Activated T-helper 17 cell treated with anti-CD3 and anti-CD28 coated beads, Interleukin-2, amount 50 U/mL, for 72 hours (primary cell): ENCODE measurements at regions not wholly inside any gene's neighbourhood (a gene's known extent, or its start where the extent isn't known, plus 50 kb on each side); places are given as distances from the start of the nearest gene placed in this dataset.

Experiments used
- ATAC-seq: fragments of 150-1000 bp; cut with Tn5 transposase; replicated peaks from 2 replicates; pipeline ENCODE4 v1.10.0; 2021; ENCODE audit warnings: mild to moderate bottlenecking, moderate library complexity
- H3K27ac Mint-ChIP-seq: one replicate; pipeline ENCODE4 v1.8.0; 2022; ENCODE audit warnings: mixed read lengths
- H3K27me3 Mint-ChIP-seq: one replicate; pipeline ENCODE4 v1.8.0; 2022; ENCODE audit warnings: mixed read lengths
- H3K36me3 Mint-ChIP-seq: one replicate; pipeline ENCODE4 v1.8.0; 2022; ENCODE audit warnings: low read depth, mild to moderate bottlenecking, mixed read lengths
- H3K4me1 Mint-ChIP-seq: one replicate; pipeline ENCODE4 v1.8.0; 2022; ENCODE audit warnings: mixed read lengths
- H3K4me3 Mint-ChIP-seq: one replicate; pipeline ENCODE4 v1.8.0; 2022; ENCODE audit warnings: mild to moderate bottlenecking, mixed read lengths
- H3K9me3 Mint-ChIP-seq: one replicate; pipeline ENCODE4 v1.8.0; 2022; ENCODE audit warnings: mixed read lengths

GRCh38 chr13:85368686-85369085 is 430.5 kb downstream of the SLITRK6 start:
- H3K4me3 Mint-ChIP-seq, result no peak overlapping the region
- H3K9me3 Mint-ChIP-seq, result no peaks in the 10 kb centered on the region
- ATAC-seq, result no peak
- H3K4me1 Mint-ChIP-seq, result no peaks in the 10 kb centered on the region
- no peaks in the 10 kb centered on the region for H3K27me3 Mint-ChIP-seq
- no peak overlapping the region for H3K27ac Mint-ChIP-seq
- no peaks in the 10 kb centered on the region for H3K36me3 Mint-ChIP-seq

- ATAC-seq, result no peak
- Mint-ChIP-seq H3K27me3 (no peaks in the 10 kb centered on the region), H3K36me3 (no peaks in the 10 kb centered on the region), H3K9me3 (no peaks in the 10 kb centered on the region), H3K27ac (no peak overlapping the region), H3K4me1 (no peaks in the 10 kb centered on the region), H3K4me3 (no peak overlapping the region)
Observed at GRCh38 chr13:85367887-85368286, 431.3 kb downstream of the SLITRK6 start.

GRCh38 chr13:85366759-85367417 is 432.3 kb downstream of the SLITRK6 start:
- H3K9me3 Mint-ChIP-seq, result no peaks in the 10 kb centered on the region

GRCh38 chr13:85363504-85363903 is 435.7 kb downstream of the SLITRK6 start:
- H3K27me3 Mint-ChIP-seq, result no peaks in the 10 kb centered on the region
- no peaks in the 10 kb centered on the region for H3K4me1 Mint-ChIP-seq
- H3K9me3 Mint-ChIP-seq, result no peaks in the 10 kb centered on the region
- H3K36me3 Mint-ChIP-seq, result no peaks in the 10 kb centered on the region
- no peak overlapping the region for H3K4me3 Mint-ChIP-seq
- no peak overlapping the region for H3K27ac Mint-ChIP-seq
- ATAC-seq, result no peak

More at GRCh38 chr13:85366759-85367417, 432.3 kb downstream of the SLITRK6 start:
- ATAC-seq, result no peak
- H3K27me3 Mint-ChIP-seq, result no peaks in the 10 kb centered on the region
- H3K27ac Mint-ChIP-seq, result no peak overlapping the region
- H3K4me3 Mint-ChIP-seq, result no peak overlapping the region
- H3K4me1 Mint-ChIP-seq, result no peaks in the 10 kb centered on the region
- no peaks in the 10 kb centered on the region for H3K36me3 Mint-ChIP-seq

GRCh38 chr13:85362980-85363379 is 436.2 kb downstream of the SLITRK6 start:
- no peaks in the 10 kb centered on the region for H3K27me3 Mint-ChIP-seq
- H3K27ac Mint-ChIP-seq, result no peak overlapping the region
- no peaks in the 10 kb centered on the region for H3K9me3 Mint-ChIP-seq
- no peak overlapping the region for H3K4me3 Mint-ChIP-seq
- H3K4me1 Mint-ChIP-seq, result no peaks in the 10 kb centered on the region
- H3K36me3 Mint-ChIP-seq, result no peaks in the 10 kb centered on the region
- ATAC-seq, result no peak

- H3K27ac Mint-ChIP-seq, result no peak overlapping the region
- no peaks in the 10 kb centered on the region for H3K27me3 Mint-ChIP-seq
- no peak overlapping the region for H3K4me3 Mint-ChIP-seq
- no peaks in the 10 kb centered on the region for H3K36me3 Mint-ChIP-seq
- no peaks in the 10 kb centered on the region for H3K4me1 Mint-ChIP-seq
- no peak for ATAC-seq
- H3K9me3 Mint-ChIP-seq, result peaks cover 3% of the 10 kb centered on the region
Observed at GRCh38 chr13:85347251-85347650, 452.0 kb downstream of the SLITRK6 start.

- no peaks in the 10 kb centered on the region for H3K27me3 Mint-ChIP-seq
- ATAC-seq, result no peak
- H3K4me3 Mint-ChIP-seq, result no peak overlapping the region
- H3K9me3 Mint-ChIP-seq, result peaks cover 3% of the 10 kb centered on the region
- H3K27ac Mint-ChIP-seq, result no peak overlapping the region
- no peaks in the 10 kb centered on the region for H3K36me3 Mint-ChIP-seq
- no peaks in the 10 kb centered on the region for H3K4me1 Mint-ChIP-seq
Observed at GRCh38 chr13:85334187-85334586, 465.0 kb downstream of the SLITRK6 start.

- Mint-ChIP-seq H3K4me3 (no peak overlapping the region), H3K9me3 (peaks cover 3% of the 10 kb centered on the region), H3K27ac (no peak overlapping the region), H3K36me3 (no peaks in the 10 kb centered on the region), H3K27me3 (no peaks in the 10 kb centered on the region), H3K4me1 (no peaks in the 10 kb centered on the region)
- no peak for ATAC-seq
Observed at GRCh38 chr13:85333506-85334020, 465.7 kb downstream of the SLITRK6 start.

- Mint-ChIP-seq H3K4me3 (no peak overlapping the region), H3K36me3 (no peaks in the 10 kb centered on the region), H3K4me1 (no peaks in the 10 kb centered on the region), H3K27me3 (no peaks in the 10 kb centered on the region), H3K27ac (no peak overlapping the region), H3K9me3 (peaks cover 3% of the 10 kb centered on the region)
- no peak for ATAC-seq
Observed at GRCh38 chr13:85332615-85333014, 466.6 kb downstream of the SLITRK6 start.

- Mint-ChIP-seq H3K36me3 (no peaks in the 10 kb centered on the region), H3K4me3 (no peak overlapping the region), H3K27me3 (no peaks in the 10 kb centered on the region), H3K27ac (no peak overlapping the region), H3K4me1 (no peaks in the 10 kb centered on the region), H3K9me3 (peaks cover 3% of the 10 kb centered on the region)
- ATAC-seq, result no peak
Observed at GRCh38 chr13:85321734-85322133, 477.5 kb downstream of the SLITRK6 start.

GRCh38 chr13:85317781-85318180 is 481.4 kb downstream of the SLITRK6 start:
- no peak overlapping the region for H3K4me3 Mint-ChIP-seq
- H3K27me3 Mint-ChIP-seq, result no peaks in the 10 kb centered on the region
- ATAC-seq, result no peak
- no peak overlapping the region for H3K27ac Mint-ChIP-seq
- H3K36me3 Mint-ChIP-seq, result no peaks in the 10 kb centered on the region
- no peaks in the 10 kb centered on the region for H3K4me1 Mint-ChIP-seq
- peaks cover 6% of the 10 kb centered on the region for H3K9me3 Mint-ChIP-seq

- H3K4me3 Mint-ChIP-seq, result no peak overlapping the region
- peaks cover 6% of the 10 kb centered on the region for H3K9me3 Mint-ChIP-seq
- H3K4me1 Mint-ChIP-seq, result no peaks in the 10 kb centered on the region
- no peak overlapping the region for H3K27ac Mint-ChIP-seq
- ATAC-seq, result no peak
- no peaks in the 10 kb centered on the region for H3K36me3 Mint-ChIP-seq
- no peaks in the 10 kb centered on the region for H3K27me3 Mint-ChIP-seq
Observed at GRCh38 chr13:85316506-85317025, 482.7 kb downstream of the SLITRK6 start.

GRCh38 chr13:85314686-85315085 is 484.5 kb downstream of the SLITRK6 start:
- H3K27me3 Mint-ChIP-seq, result no peaks in the 10 kb centered on the region
- no peaks in the 10 kb centered on the region for H3K36me3 Mint-ChIP-seq
- no peak for ATAC-seq
- no peak overlapping the region for H3K4me3 Mint-ChIP-seq
- no peak overlapping the region for H3K27ac Mint-ChIP-seq
- no peaks in the 10 kb centered on the region for H3K4me1 Mint-ChIP-seq
- H3K9me3 Mint-ChIP-seq, result peaks cover 6% of the 10 kb centered on the region

- H3K27me3 Mint-ChIP-seq, result no peaks in the 10 kb centered on the region
- H3K4me1 Mint-ChIP-seq, result no peaks in the 10 kb centered on the region
- H3K36me3 Mint-ChIP-seq, result no peaks in the 10 kb centered on the region
- ATAC-seq, result no peak
- H3K27ac Mint-ChIP-seq, result no peak overlapping the region
- H3K4me3 Mint-ChIP-seq, result no peak overlapping the region
- H3K9me3 Mint-ChIP-seq, result peaks cover 6% of the 10 kb centered on the region
Observed at GRCh38 chr13:85313761-85314503, 485.3 kb downstream of the SLITRK6 start.

GRCh38 chr13:85312071-85312470 is 487.1 kb downstream of the SLITRK6 start:
- Mint-ChIP-seq H3K9me3 (peaks cover 12% of the 10 kb centered on the region), H3K27ac (no peak overlapping the region), H3K36me3 (no peaks in the 10 kb centered on the region), H3K27me3 (no peaks in the 10 kb centered on the region), H3K4me1 (no peaks in the 10 kb centered on the region), H3K4me3 (no peak overlapping the region)
- no peak for ATAC-seq
